Testis (tissue), 2 donors: ENCODE measurements at regions not wholly inside any gene's neighbourhood (a gene's known extent, or its start where the extent isn't known, plus 50 kb on each side); places are given as distances from the start of the nearest gene placed in this dataset.
A peak's percentile ranks its signal among the peaks of the same experiment; 100 is the strongest.

Experiments
- DNase-seq: peaks from one replicate; pipeline ENCODE4 v3.0.0-alpha.2; 2019
- H3K27ac ChIP-seq, 2 donors: fragments of 200-600 bp; sonication (generic); one replicate each; pipeline ENCODE4 v1.5.1; 2019
- H3K27me3 ChIP-seq: fragments of 200-600 bp; sonication (generic); one replicate; pipeline ENCODE4 v1.5.1; 2019
- H3K36me3 ChIP-seq: fragments of 200-600 bp; sonication (generic); one replicate; pipeline ENCODE4 v1.5.1; 2017; ENCODE audit warnings: low read depth; ENCODE audit errors: missing control alignments
- H3K4me1 ChIP-seq: fragments of 200-600 bp; sonication (generic); one replicate; pipeline ENCODE4 v1.5.1; 2019
- H3K4me3 ChIP-seq, 2 donors: fragments of 200-600 bp; sonication (generic); one replicate each; pipeline ENCODE4 v1.5.1; 2017 to 2019
- H3K9me3 ChIP-seq: fragments of 200-600 bp; sonication (generic); one replicate; pipeline ENCODE4 v1.5.1; 2017
- CTCF ChIP-seq, 3 experiments: fragments of 450-650 bp in 2 of 3; fragments of 200-600 bp in 1 of 3; sonication (generic) in 1 of 3; IDR thresholded peaks; one replicate each; pipeline ENCODE4 v1.5.1; 2016 to 2019; ENCODE audit warnings: antibody characterized with exemption in 3 of 3, mild to moderate bottlenecking in 2 of 3, moderate library complexity in 1 of 3
- POLR2A ChIP-seq: fragments of 450-650 bp; IDR thresholded peaks from one replicate; pipeline ENCODE4 v1.6.1; 2017; ENCODE audit warnings: antibody characterized with exemption, mild to moderate bottlenecking, moderate library complexity
- WGBS, 2 donors: methylation state at CpG; one replicate each; pipeline ENCODE4 v1.1.5; 2018; 5-methylcytosine and 5-hydroxymethylcytosine counted together
- intact Hi-C: fragments of 100-400 bp; cut with DNase I; formaldehyde crosslinking; loops from one replicate; pipeline ENCODE4 v1.15.1; 2023; ENCODE audit warnings: low total_unique reads

- Histone ChIP-seq H3K36me3 (no peaks in the 10 kb centered on the region), H3K9me3 (no peaks in the 10 kb centered on the region), H3K4me1 (peaks cover 5% of the 10 kb centered on the region), H3K27ac (no peak overlapping the region), H3K27me3 (no peaks in the 10 kb centered on the region), H3K4me3 (no peak overlapping the region)
- intact Hi-C loops = no loop called here
- DNase-seq = no peak
- 78 to 86% methylated on average over 3 of the region's 3 CpGs for WGBS, 2 donors
- TF ChIP-seq CTCF (IDR thresholded peaks at IDR 0.05) = no peak
- no peak for TF ChIP-seq POLR2A
Measured at GRCh38 chr7:136138991-136139390, 161.8 kb upstream of the MTPN start.

GRCh38 chr7:136136906-136137454 is 159.8 kb upstream of the MTPN start:
- WGBS, 2 donors = 81 to 92% methylated on average over 6 of the region's 6 CpGs
- no peak overlapping the region for H3K27ac ChIP-seq
- no peak overlapping the region for H3K4me3 ChIP-seq
- no peaks in the 10 kb centered on the region for H3K27me3 ChIP-seq
- TF ChIP-seq POLR2A (no peak), CTCF (IDR thresholded peaks at IDR 0.05) (no peak)
- no peaks in the 10 kb centered on the region for H3K9me3 ChIP-seq
- intact Hi-C loops = no loop called here
- peaks cover 7% of the 10 kb centered on the region for H3K4me1 ChIP-seq
- DNase-seq = no peak
- H3K36me3 ChIP-seq = no peaks in the 10 kb centered on the region

DNA sequence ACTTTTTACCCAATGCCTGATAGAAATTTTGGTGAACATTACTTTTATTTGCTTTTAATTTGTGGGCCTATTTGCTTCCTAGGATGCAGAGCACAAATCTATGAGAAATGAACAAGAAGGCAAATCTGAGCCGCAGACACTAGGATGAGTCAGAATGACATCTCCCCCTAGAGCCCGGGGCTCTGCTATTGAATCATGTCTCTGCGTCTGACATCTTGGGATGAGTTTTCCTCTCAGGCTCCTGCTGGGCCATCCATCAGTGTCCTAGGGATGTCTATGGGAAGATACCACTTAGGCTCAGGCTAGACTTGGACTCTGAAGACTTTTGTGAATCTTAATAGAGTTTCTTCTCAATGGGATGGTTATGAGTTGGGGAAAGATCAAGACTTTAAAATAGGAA is 157.3 kb upstream of the MTPN start:
- Histone ChIP-seq H3K4me3 (no peak overlapping the region), H3K4me1 (peaks cover 7% of the 10 kb centered on the region), H3K27me3 (no peaks in the 10 kb centered on the region), H3K27ac (peak overlapping the region in 1 of 2 donors; percentile 21), H3K9me3 (no peaks in the 10 kb centered on the region), H3K36me3 (no peaks in the 10 kb centered on the region)
- intact Hi-C loops = no loop called here
- 59 to 87% methylated on average over 3 of the region's 3 CpGs for WGBS, 2 donors
- peak; percentile 40 for DNase-seq
- TF ChIP-seq POLR2A (no peak), CTCF (IDR thresholded peaks at IDR 0.05) (no peak)

DNA sequence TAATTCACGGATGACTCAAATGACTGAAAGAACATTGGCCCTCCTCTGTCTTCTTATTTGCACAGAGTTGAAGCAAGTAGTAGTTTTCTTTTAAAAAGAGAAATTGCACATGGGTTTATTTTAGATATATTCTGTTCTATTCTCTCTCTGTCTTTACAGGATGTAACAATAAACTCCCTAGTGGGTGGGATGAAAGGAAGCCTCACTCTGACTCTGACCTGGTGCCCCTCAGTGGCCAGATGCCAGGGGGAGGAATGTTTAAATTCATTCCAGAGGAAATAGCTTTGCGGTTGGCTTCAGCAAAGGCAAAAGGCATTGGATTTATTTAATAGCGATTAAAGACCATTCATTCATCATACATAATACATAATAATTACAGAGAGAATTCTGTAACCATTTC is 156.4 kb upstream of the MTPN start:
- H3K27me3 ChIP-seq = no peaks in the 10 kb centered on the region
- no peak for TF ChIP-seq POLR2A
- no peak for TF ChIP-seq CTCF (IDR thresholded peaks at IDR 0.05)
- H3K36me3 ChIP-seq = no peaks in the 10 kb centered on the region
- no peaks in the 10 kb centered on the region for H3K9me3 ChIP-seq
- DNase-seq = no peak
- peak overlapping the region in 1 of 2 donors; percentile 14 for H3K27ac ChIP-seq
- 19 to 43% methylated on average over 3 of the region's 3 CpGs for WGBS, 2 donors
- H3K4me3 ChIP-seq = no peak overlapping the region
- intact Hi-C loops = no loop called here
- H3K4me1 ChIP-seq = peaks cover 7% of the 10 kb centered on the region

DNA sequence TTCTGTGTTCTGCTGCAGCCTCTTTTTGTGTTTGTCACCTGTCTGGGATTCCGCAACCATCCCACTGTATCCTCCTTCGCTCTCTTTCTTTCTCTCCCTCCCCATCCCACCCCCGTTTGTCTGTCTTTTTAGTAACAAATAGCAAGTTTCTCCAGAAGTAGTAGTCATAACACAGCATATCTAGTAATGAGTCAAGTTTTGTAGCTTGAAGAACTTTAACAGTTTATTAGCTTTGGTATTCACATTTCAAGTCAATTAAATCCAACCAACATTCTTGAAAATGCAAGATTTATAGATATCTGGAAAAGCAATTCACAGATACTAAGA is 154.1 kb upstream of the MTPN start:
- no peak for DNase-seq
- 70 to 91% methylated on average over 3 of the region's 3 CpGs for WGBS, 2 donors
- Histone ChIP-seq H3K36me3 (no peaks in the 10 kb centered on the region), H3K9me3 (no peaks in the 10 kb centered on the region), H3K27me3 (no peaks in the 10 kb centered on the region), H3K27ac (no peak overlapping the region), H3K4me1 (peaks cover 7% of the 10 kb centered on the region), H3K4me3 (no peak overlapping the region)
- no peak for TF ChIP-seq POLR2A
- no peak for TF ChIP-seq CTCF (IDR thresholded peaks at IDR 0.05)
- intact Hi-C loops = no loop called here
